GM10248 (cell line): ENCODE measurements at regions not wholly inside any gene's neighbourhood (a gene's known extent, or its start where the extent isn't known, plus 50 kb on each side); places are given as distances from the start of the nearest gene placed in this dataset.
"Not testable (repeated sequence)": the region's sequence is repeated elsewhere in the genome, so short reads cannot be mapped to it uniquely, and the experiment has no call there.

ENCODE experiments used
- CTCF ChIA-PET: fragments of 300-600 bp; sonication (Branson Sonifier 250); formaldehyde crosslinking; extraction: SDS; loops from one replicate; lab custom pipeline; 2021; ENCODE audit warnings: antibody characterized with exemption; lab: Yijun Ruan, JAX
- POLR2A ChIA-PET: fragments of 350-650 bp; sonication (Branson Sonifier 250); formaldehyde crosslinking; extraction: SDS; loops from one replicate; lab custom pipeline; 2020; ENCODE audit warnings: antibody characterized with exemption; lab: Yijun Ruan, JAX
- DNase-seq: peaks from one replicate; pipeline ENCODE4 v3.0.0; 2012; ENCODE audit errors: extremely low spot score
- TF ChIP-seq, protein P1 (sequence below): IDR thresholded peaks from 2 replicates; pipeline ENCODE4 v1.5.1; 2012; ENCODE audit warnings: mild to moderate bottlenecking, low read depth; ENCODE audit errors: extremely low read depth, missing control alignments, control extremely low read depth

DNA sequence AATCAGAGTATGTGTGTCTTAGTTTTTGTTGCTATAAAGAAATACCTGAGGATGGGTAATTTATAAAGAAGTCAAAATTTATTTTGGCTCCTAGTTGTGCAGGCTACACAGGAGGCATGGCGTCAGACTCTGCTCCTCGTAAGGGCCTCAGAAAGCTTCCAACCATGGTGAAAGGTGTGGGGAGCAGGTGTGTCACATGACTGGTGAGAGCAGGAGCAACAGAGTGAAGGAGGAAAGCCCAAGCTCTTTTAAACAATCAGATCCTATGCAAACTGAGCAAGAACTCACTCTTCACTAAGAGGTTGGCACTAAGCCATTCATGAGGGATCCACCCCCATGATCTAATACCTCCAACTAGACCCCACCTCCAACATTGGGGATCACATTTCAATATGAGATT, 1524.3 kb downstream of the HACE1 start:
- TF ChIP-seq, protein P1, sequence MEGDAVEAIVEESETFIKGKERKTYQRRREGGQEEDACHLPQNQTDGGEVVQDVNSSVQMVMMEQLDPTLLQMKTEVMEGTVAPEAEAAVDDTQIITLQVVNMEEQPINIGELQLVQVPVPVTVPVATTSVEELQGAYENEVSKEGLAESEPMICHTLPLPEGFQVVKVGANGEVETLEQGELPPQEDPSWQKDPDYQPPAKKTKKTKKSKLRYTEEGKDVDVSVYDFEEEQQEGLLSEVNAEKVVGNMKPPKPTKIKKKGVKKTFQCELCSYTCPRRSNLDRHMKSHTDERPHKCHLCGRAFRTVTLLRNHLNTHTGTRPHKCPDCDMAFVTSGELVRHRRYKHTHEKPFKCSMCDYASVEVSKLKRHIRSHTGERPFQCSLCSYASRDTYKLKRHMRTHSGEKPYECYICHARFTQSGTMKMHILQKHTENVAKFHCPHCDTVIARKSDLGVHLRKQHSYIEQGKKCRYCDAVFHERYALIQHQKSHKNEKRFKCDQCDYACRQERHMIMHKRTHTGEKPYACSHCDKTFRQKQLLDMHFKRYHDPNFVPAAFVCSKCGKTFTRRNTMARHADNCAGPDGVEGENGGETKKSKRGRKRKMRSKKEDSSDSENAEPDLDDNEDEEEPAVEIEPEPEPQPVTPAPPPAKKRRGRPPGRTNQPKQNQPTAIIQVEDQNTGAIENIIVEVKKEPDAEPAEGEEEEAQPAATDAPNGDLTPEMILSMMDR: no peak
- ChIA-PET POLR2A (no interaction called here), CTCF (no interaction called here)
- DNase-seq: no peak

GRCh38 chr6:103326760-103327757, 1532.7 kb downstream of the HACE1 start:
- ChIA-PET CTCF (no interaction called here), POLR2A (no interaction called here)
- DNase-seq: no peak
- TF ChIP-seq, protein P1: no peak

DNA sequence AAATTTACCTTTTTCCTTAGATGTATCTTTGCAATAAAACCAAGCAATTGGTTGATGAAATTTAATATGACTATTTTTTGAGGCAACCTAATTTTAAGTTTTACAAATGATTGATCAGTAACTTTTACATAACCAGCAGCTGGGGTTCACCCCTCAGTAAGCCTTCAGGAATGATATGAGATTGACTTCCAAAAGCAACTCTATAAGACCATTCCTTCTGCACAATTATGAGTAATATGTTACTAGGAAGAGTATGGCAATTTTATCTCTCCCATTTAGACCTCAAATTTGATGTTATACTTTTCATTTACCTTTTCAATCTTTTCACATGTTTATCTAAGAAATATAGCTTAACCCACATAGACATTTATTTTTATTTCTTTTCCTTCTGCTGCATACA, 1546.3 kb downstream of the HACE1 start:
- POLR2A ChIA-PET: no interaction called here
- TF ChIP-seq, protein P1: no peak
- no peak for DNase-seq
- CTCF ChIA-PET: no interaction called here

DNA sequence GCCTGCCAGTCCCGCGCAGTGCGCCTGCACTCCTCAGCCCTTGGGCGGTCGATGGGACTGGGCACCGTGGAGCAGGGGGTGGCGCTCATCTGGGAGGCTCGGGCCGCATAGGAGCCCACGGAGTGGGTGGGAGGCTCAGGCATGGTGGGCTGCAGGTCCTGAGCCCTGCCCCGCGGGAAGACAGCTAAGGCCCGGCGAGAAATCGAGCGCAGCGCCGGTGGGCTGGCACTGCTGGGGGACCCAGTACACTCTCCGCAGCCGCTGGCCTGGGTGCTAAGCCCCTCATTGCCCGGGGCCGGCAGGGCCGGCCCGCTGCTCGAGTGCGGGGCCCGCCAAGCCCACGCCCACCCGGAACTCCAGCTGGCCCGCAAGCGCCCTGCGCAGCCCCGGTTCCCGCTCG, 1565.3 kb downstream of the HACE1 start:
- CTCF ChIA-PET, POLR2A ChIA-PET, DNase-seq: not testable (repeated sequence)

GRCh38 chr6:103284835-103285234, 1574.9 kb downstream of the HACE1 start:
- POLR2A ChIA-PET: no interaction called here
- TF ChIP-seq, protein P1: no peak
- no peak for DNase-seq
- CTCF ChIA-PET: no interaction called here

GRCh38 chr6:103280417-103280816, 1579.3 kb downstream of the HACE1 start:
- DNase-seq: no peak
- CTCF ChIA-PET: interaction anchor here (1.1 kb wide), 1 partner anchor 43 kb away, joined by 3 read pairs; no protein-coding TSS in a partner anchor
- POLR2A ChIA-PET: no interaction called here
- TF ChIP-seq, protein P1: no peak

GRCh38 chr6:103277936-103278335, 1581.8 kb downstream of the HACE1 start:
- DNase-seq: no peak
- TF ChIP-seq, protein P1: no peak
- ChIA-PET POLR2A (no interaction called here), CTCF (interaction anchor here (0.9 kb wide), 1 partner anchor 71 kb away, joined by 3 read pairs; no protein-coding TSS in a partner anchor)
